HT-29 (cell line): ENCODE measurements at regions not wholly inside any gene's neighbourhood (a gene's known extent, or its start where the extent isn't known, plus 50 kb on each side); places are given as distances from the start of the nearest gene placed in this dataset.

Experiments used
- DNase-seq: peaks from one replicate; pipeline ENCODE4 v3.0.0-alpha.2; 2015; ENCODE audit warnings: low spot score

- DNase-seq, result no peak
Observed at GRCh38 chr2:59461127-59461526, 1092.3 kb downstream of the BCL11A start.

GRCh38 chr2:59458800-59459199, 1094.7 kb downstream of the BCL11A start:
- no peak for DNase-seq

GRCh38 chr2:59456285-59456684, 1097.2 kb downstream of the BCL11A start:
- no peak for DNase-seq

GRCh38 chr2:59449274-59449673, 1104.2 kb downstream of the BCL11A start:
- peak; percentile 42 for DNase-seq

GRCh38 chr2:59440491-59440890, 1113.0 kb downstream of the BCL11A start:
- DNase-seq, result no peak

GRCh38 chr2:59435635-59436034, 1117.8 kb downstream of the BCL11A start:
- DNase-seq, result no peak

GRCh38 chr2:59428940-59429339, 1124.5 kb downstream of the BCL11A start:
- no peak for DNase-seq

GRCh38 chr2:59427980-59428379, 1125.5 kb downstream of the BCL11A start:
- DNase-seq, result no peak

- no peak for DNase-seq
Observed at GRCh38 chr2:59425247-59425646, 1128.2 kb downstream of the BCL11A start.

- no peak for DNase-seq
Observed at GRCh38 chr2:59413751-59414570, 1139.5 kb downstream of the BCL11A start.

- no peak for DNase-seq
Observed at GRCh38 chr2:59399126-59399525, 1154.3 kb downstream of the BCL11A start.

GRCh38 chr2:59398081-59398480, 1155.4 kb downstream of the BCL11A start:
- no peak for DNase-seq

GRCh38 chr2:59395119-59395518, 1154.0 kb upstream of the FANCL start:
- no peak for DNase-seq

- no peak for DNase-seq
Observed at GRCh38 chr2:59391896-59392295, 1150.8 kb upstream of the FANCL start.

GRCh38 chr2:59390581-59390980, 1149.5 kb upstream of the FANCL start:
- DNase-seq, result no peak

- no peak for DNase-seq
Observed at GRCh38 chr2:59389240-59389639, 1148.1 kb upstream of the FANCL start.

GRCh38 chr2:59385971-59386370, 1144.8 kb upstream of the FANCL start:
- no peak for DNase-seq

GRCh38 chr2:59383473-59383872, 1142.3 kb upstream of the FANCL start:
- no peak for DNase-seq

GRCh38 chr2:59378127-59378526, 1137.0 kb upstream of the FANCL start:
- DNase-seq, result no peak

GRCh38 chr2:59366288-59366687, 1125.2 kb upstream of the FANCL start:
- no peak for DNase-seq

- no peak for DNase-seq
Observed at GRCh38 chr2:59354498-59354897, 1113.4 kb upstream of the FANCL start.

- no peak for DNase-seq
Observed at GRCh38 chr2:59353306-59353921, 1112.3 kb upstream of the FANCL start.

GRCh38 chr2:59342166-59342565, 1101.0 kb upstream of the FANCL start:
- no peak for DNase-seq
